Activated CD4-positive, alpha-beta T cell treated with anti-CD3 and anti-CD28 coated beads, Interleukin-2, amount 50 U/mL, for 48 hours (primary cell): ENCODE measurements at regions not wholly inside any gene's neighbourhood (a gene's known extent, or its start where the extent isn't known, plus 50 kb on each side); places are given as distances from the start of the nearest gene placed in this dataset.
"Not testable (repeated sequence)": the region's sequence is repeated elsewhere in the genome, so short reads cannot be mapped to it uniquely, and the experiment has no call there.

ENCODE experiments used
- DNase-seq, 2 experiments: peaks; one replicate each; pipeline ENCODE4 v3.0.0-alpha.2; 2020

- DNase-seq = no peak
Observed at GRCh38 chr5:29208024-29208423, 1985.5 kb upstream of the CDH6 start.

- DNase-seq = no peak
Observed at GRCh38 chr5:29203049-29203448, 1990.4 kb upstream of the CDH6 start.

- no peak for DNase-seq
Observed at GRCh38 chr5:29197631-29198454, 1995.6 kb upstream of the CDH6 start.

GRCh38 chr5:29193972-29194371 is 1999.5 kb upstream of the CDH6 start:
- DNase-seq = no peak

GRCh38 chr5:29191269-29192048 is 2002.0 kb upstream of the CDH6 start:
- not testable (repeated sequence) for DNase-seq

- not testable (repeated sequence) for DNase-seq
Observed at GRCh38 chr5:29190398-29190797, 2003.1 kb upstream of the CDH6 start.

GRCh38 chr5:29186380-29186779 is 2007.1 kb upstream of the CDH6 start:
- DNase-seq = not testable (repeated sequence)

GRCh38 chr5:29185558-29185957 is 2007.9 kb upstream of the CDH6 start:
- DNase-seq = no peak

GRCh38 chr5:29175774-29176173 is 2017.7 kb upstream of the CDH6 start:
- DNase-seq = no peak

- DNase-seq = no peak
Observed at GRCh38 chr5:29170599-29170998, 2022.9 kb upstream of the CDH6 start.

GRCh38 chr5:29169886-29170285 is 2023.6 kb upstream of the CDH6 start:
- DNase-seq = no peak

GRCh38 chr5:29162297-29162696 is 2031.2 kb upstream of the CDH6 start:
- DNase-seq = no peak

GRCh38 chr5:29161399-29162291 is 2031.8 kb upstream of the CDH6 start:
- DNase-seq = no peak

- no peak for DNase-seq
Observed at GRCh38 chr5:29157975-29158374, 2035.5 kb upstream of the CDH6 start.

GRCh38 chr5:29150840-29151239 is 2042.6 kb upstream of the CDH6 start:
- DNase-seq = no peak

GRCh38 chr5:29148581-29148980 is 2044.9 kb upstream of the CDH6 start:
- no peak for DNase-seq

GRCh38 chr5:29148073-29148472 is 2045.4 kb upstream of the CDH6 start:
- DNase-seq = no peak

GRCh38 chr5:29143266-29143665 is 2050.2 kb upstream of the CDH6 start:
- DNase-seq = no peak

GRCh38 chr5:29134418-29134817 is 2059.1 kb upstream of the CDH6 start:
- DNase-seq = no peak

- DNase-seq = no peak
Observed at GRCh38 chr5:29131285-29131684, 2062.2 kb upstream of the CDH6 start.

- DNase-seq = no peak
Observed at GRCh38 chr5:29130786-29131185, 2062.7 kb upstream of the CDH6 start.

- DNase-seq = not testable (repeated sequence)
Observed at GRCh38 chr5:29127524-29128156, 2065.8 kb upstream of the CDH6 start.

GRCh38 chr5:29126462-29126861 is 2067.0 kb upstream of the CDH6 start:
- not testable (repeated sequence) for DNase-seq
